Epidermal melanocyte (primary cell): ENCODE measurements at regions not wholly inside any gene's neighbourhood (a gene's known extent, or its start where the extent isn't known, plus 50 kb on each side); places are given as distances from the start of the nearest gene placed in this dataset.
"Not testable (repeated sequence)": the region's sequence is repeated elsewhere in the genome, so short reads cannot be mapped to it uniquely, and the experiment has no call there.

Experiments
- DNase-seq: peaks from one replicate; pipeline ENCODE4 v3.0.0; 2011; ENCODE audit warnings: low spot score; ENCODE audit not compliant: insufficient read length

- no peak for DNase-seq
Observed at GRCh38 chr4:53959343-53960120, 104.9 kb downstream of the CHIC2 start.

GRCh38 chr4:53956454-53956853 lies 108.0 kb downstream of the CHIC2 start:
- DNase-seq: no peak

DNA sequence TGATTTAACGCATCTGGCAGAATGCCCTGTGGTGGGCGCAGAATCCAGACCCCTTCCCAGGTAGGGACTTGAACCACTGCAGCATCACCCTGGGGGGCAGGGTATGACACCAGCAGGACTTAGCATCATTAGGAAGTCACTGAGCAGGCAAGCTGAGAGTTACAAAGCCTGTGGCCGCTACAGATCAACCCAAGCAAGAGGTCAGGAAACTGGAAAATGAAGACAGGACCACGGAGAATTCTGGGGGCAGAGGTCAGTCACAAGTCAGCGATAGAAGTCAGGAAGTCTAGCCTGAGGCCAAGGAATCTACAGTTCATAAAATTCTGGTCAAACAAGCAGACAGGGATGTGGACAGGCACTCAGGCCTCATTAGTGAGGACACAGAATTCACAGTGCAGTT lies 108.4 kb downstream of the CHIC2 start:
- no peak for DNase-seq

- no peak for DNase-seq
Observed at GRCh38 chr4:53951414-53951813, 113.0 kb downstream of the CHIC2 start.

DNA sequence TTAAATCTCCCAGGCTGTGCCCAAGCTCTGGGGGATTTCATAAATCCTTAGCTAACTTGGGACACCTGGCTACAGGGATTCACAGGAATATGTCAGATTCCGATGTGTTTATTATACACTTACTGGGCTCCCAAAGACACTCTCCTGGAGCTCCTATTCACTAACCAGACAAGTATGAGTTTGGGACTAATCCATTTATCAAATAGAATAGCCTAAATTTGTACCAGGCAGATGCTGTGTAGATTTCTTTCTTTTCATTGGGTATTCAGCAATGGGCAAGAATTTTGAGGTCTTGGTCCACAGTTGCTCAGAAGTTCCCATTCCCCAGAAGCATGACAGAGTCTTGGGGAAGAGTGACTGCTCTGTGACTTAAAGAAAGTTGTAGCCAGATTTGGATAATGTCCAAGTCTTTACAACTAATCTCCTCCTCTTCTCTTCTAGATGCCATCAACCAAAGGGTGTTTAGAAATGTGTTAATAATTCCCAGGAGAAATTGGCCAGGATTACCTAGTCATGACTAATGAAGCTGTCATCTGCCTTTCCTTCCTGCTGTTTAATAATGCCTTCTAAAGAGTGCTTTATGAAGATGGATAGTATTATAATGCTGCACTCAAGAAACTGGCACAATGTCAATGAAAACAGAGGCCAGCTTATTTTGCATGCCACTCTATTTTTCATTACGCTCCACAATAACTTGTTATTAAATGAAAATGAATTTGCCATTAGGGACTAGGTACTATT lies 120.9 kb downstream of the CHIC2 start:
- DNase-seq: no peak

- no peak for DNase-seq
Observed at GRCh38 chr4:53942712-53943111, 121.7 kb downstream of the CHIC2 start.

- no peak for DNase-seq
Observed at GRCh38 chr4:53941331-53941730, 123.1 kb downstream of the CHIC2 start.

GRCh38 chr4:53939892-53940291 lies 124.5 kb downstream of the CHIC2 start:
- DNase-seq: not testable (repeated sequence)

DNA sequence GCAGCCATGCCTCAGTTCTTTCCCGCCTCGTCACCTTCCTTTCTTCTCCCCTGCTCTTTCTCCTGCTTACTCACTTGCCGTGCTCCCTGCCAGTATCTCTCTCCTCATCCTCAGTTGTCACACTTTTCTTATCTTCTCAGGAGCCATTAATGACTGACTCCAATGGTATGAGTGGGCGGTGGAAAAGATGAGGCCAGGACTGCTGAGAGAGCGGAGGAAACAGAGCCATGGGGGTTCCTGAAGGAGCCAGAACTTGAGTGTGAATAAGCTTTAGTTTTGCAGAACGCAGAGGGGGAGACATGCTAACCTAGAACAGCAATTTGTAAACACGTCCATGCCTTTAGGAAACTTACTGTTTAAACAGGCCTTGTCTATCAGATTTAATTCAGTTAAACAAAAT lies 126.5 kb downstream of the CHIC2 start:
- DNase-seq: no peak

DNA sequence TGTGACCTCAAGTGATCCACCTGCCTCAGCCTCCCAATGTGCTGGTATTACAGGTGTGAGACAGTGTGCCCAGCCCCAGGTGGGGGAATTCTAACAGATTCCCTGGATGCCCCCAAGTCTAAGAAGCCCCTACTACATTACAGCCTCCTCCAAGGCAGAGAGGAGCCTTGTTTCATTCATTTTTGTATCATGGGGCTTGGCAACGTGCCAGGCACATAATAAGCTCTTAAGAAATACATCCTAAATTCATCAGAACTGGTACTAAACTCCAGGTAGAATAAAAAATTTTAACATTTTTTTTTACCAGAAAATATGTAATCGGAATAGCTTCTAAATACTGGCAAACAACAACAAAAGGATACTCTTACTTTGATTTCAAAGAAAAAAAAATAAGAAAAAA lies 127.1 kb downstream of the CHIC2 start:
- DNase-seq: no peak

DNA sequence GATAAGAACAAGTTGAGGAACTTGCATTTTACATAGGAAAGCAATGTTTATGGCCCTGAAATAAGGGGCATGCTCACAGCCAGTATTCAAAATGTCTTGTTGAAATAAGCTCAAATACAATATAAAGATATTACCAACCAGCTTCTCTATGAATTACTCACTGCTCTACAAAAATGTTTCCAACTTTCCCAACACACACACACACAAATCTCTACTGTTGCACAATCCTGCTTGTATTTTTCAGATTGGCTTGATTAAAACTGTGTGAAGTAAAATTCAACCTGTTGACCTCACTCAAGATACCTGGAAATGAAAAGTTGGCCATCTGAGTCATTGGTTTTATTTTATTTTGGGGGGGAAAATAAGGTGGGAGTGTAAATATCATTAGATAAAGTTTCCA lies 128.6 kb downstream of the CHIC2 start:
- no peak for DNase-seq

- DNase-seq: no peak
Observed at GRCh38 chr4:53932796-53933610, 131.4 kb downstream of the CHIC2 start.

DNA sequence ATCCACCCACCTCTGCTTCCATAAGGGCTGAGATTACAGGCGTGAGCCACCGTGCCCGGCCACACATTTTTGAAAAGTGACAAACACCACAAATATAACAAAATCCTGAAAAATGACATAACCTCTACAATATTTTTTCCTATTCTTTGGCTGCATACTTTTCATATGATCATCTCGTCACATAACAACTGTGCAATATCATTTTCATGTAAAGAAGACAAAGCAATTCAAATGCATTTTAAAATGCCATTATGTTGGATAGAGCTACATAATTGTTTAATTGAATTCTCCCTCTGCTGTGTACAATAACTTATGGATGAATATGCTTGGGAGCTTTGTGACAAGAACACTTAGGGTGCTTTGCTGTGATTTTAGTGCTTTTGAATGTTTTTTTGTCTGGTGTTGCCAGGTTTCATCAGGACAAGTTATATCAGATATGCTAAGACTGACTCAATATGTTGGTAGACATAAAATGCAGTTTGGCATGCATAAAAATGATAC lies 132.9 kb downstream of the CHIC2 start:
- no peak for DNase-seq

DNA sequence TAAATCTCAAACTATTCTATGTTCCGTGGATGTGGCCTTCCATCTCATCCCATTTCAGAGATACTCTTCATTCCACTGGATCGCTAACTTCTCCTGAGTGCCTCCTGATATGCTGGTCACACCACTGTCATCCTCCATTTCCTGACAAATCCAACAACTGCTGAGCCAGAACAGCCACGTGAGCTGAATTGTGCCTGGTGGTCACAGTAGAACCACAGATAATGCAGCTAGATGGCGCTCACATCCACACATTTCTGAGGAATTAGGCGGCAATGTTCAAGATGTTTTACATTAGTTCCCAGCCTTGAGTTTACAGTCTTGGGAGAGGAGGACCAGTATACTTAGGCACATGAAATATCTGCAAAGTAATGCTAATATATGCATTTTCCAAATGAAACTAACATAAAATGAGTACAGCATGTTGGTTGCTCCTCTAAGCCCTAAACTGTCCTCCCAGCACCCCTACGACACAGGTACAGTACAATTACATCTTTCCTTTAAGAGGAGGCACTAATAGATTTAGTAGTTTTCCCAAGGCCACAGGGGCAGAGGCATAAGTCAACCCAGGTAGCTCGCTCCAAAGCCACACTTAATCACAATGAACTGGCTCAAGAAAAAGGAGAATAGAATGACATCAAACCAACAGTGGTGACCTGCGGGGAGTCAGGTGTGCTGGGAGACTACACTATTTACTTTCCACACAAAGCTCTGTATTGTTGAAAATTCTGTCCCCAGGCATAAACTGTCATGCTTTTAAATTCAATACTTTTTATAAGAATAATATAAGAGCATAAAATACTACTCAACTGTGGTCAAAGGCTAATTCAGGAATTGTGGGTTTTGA lies 134.2 kb downstream of the CHIC2 start:
- peak; percentile 84 for DNase-seq

DNA sequence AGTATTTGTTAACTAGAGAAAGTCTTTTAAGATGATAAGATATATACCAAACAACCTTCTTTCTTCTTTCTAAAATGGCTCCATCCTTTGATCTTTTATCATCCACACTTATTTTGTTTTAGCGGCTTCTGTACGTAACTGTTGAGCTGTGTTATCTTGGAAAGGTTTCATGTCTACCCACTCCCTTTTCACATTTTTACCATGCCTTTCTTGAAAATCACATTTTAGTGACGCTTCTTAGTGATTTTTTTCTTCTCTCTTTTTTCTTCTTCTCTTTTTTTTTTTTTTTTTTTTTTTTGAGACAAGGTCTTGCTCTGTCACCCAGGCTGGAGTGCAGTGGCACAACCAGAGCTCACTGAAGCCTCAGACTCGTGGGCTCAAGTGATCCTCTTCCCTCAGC lies 135.1 kb downstream of the CHIC2 start:
- no peak for DNase-seq

- DNase-seq: no peak
Observed at GRCh38 chr4:53928825-53929224, 135.6 kb downstream of the CHIC2 start.

DNA sequence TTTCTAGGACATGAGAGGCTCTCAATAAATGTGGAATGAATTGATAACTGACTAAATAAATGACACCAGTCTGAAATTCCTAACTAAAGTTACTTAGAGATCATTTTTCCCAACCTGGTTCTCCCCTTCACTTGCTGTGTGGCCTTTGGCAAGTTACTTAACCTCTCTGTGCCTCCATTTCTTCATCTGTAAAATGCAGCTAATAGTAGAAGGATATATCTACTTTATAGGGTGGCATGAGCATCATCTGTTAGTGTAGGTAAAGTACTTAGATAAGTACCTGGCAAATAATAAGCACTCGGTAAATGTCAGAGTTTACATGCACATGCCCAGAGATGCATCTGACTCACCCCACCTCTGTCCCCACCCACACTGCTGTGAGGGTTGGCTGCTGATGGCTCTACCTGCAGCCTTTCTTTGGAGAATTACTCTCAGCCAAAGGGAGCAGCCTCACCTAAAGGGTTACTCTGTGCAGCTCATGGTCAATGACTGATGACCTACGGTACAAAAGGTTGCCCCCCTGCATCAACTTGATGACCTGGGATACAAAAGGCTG lies 139.3 kb downstream of the CHIC2 start:
- DNase-seq: no peak

- no peak for DNase-seq
Observed at GRCh38 chr4:53924333-53925049, 139.9 kb downstream of the CHIC2 start.

DNA sequence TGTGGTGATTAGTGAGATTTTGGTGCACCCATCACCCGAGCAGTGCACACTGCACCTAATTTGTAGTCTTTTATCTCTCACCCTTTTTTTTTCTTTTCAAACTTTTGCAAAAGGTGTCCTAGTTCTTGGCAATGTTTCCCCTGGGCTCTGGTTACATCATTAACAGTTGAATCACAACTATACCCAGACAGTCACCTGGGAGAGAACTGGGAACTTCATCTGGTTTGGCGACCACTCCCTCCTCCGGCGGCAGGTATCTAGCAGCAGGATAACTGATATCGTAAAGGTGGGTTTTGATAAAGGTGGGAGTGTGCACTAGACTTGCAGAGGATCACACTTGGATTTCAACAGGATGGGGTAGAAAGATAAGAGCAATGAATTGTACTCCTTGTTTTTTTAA lies 140.5 kb downstream of the CHIC2 start:
- DNase-seq: no peak

DNA sequence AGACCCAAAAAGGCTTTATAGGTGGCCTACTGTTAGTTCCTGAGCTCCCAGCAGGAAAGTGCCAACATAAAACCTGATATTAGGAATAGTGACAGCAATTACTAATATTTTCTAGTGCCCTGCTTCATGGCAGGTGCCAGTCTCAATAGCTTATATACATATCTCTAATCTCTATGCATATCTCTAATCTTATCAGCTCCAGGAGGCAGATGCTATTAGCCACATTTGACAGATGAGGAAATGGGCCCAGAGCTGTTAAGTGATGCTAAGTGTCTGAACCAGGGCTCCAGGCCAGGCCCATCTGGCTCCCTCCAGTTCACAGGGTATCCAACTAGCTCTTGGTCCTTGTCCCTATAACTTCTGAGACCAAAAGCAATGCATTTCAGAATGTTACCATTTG lies 142.5 kb downstream of the CHIC2 start:
- no peak for DNase-seq
